ENCODE measurements at regions not wholly inside any gene's neighbourhood (a gene's known extent, or its start where the extent isn't known, plus 50 kb on each side); places are given as distances from the start of the nearest gene placed in this dataset.
"Not testable (repeated sequence)": the region's sequence is repeated elsewhere in the genome, so short reads cannot be mapped to it uniquely, and the experiment has no call there.

DNA sequence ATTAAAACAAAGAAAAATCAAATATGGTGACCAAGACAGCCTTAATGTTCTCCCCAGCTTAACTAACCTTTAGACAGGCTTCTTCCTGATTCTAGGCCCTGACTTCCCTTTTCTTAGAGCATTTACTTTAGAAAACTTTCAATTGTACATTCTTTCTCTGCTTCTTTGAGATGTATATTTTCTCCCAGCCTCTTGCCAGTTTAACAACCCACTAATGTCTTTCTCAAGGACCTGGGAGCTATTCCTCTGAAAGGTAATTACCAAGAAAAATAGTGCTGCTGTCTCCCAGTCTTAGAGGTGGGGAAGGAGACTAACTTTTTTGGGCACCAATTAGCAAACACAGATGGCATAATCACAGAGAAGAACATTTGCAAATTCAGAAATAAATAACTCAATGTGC is 62.8 kb upstream of the KCNQ5 start:
- Mint-ChIP-seq H3K36me3 (ENCODE audit: low read depth) (no peaks in the 10 kb centered on the region), H3K4me1 (peaks cover 4% of the 10 kb centered on the region), H3K27ac (no peak overlapping the region), H3K27me3 (no peaks in the 10 kb centered on the region), H3K4me3 (no peak overlapping the region), H3K9me3 (no peaks in the 10 kb centered on the region)
- ATAC-seq, result no peak
- no peak for DNase-seq

GRCh38 chr6:72559555-72559954 is 62.3 kb upstream of the KCNQ5 start:
- no peak for DNase-seq
- H3K4me3 Mint-ChIP-seq, result no peak overlapping the region
- H3K9me3 Mint-ChIP-seq, result no peaks in the 10 kb centered on the region
- no peak overlapping the region for H3K27ac Mint-ChIP-seq
- ATAC-seq, result no peak
- peaks cover 2% of the 10 kb centered on the region for H3K27me3 Mint-ChIP-seq
- no peaks in the 10 kb centered on the region for H3K36me3 Mint-ChIP-seq (ENCODE audit: low read depth)
- H3K4me1 Mint-ChIP-seq, result no peaks in the 10 kb centered on the region

DNA sequence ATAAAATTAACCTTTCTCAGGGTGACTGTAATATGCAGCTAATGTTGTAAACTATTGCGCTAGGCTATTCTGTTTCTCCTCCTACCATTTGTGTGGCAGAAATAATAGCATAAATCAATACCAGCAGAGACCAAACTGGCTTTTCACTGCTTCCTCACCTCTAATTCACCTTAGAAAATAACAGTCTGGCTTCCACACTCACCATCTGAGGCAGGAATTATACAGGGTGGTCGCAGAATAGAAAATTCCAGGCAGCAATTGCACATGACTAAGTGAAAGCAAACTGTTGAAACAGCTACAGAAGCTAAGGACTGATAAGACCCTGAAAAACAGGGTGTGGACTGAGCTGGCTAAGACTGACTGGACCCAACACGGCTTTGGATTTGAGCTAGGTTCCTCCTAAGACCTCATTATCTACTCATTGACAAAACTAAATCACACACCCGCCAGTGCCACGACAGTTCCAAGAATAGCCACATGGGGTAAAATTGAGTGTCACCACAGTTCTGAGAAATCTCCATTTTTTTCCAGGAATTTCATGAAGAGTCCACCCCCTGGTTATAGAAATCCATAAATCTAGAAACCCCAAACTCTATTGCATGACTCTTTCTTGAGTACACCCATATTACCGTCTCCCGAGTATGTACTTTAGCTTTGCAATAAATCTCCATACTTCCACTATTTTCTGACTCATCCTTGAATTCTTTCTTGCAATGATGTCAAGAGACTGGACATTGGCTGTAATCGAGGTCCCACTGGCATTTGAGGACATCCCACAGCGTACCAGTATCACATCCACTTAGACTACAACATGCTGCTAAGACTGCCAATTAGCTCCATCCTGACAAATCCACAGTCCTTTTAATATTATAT is 60.9 kb upstream of the KCNQ5 start:
- peaks cover 2% of the 10 kb centered on the region for H3K27me3 Mint-ChIP-seq
- no peaks in the 10 kb centered on the region for H3K4me1 Mint-ChIP-seq
- no peaks in the 10 kb centered on the region for H3K9me3 Mint-ChIP-seq
- no peak overlapping the region for H3K27ac Mint-ChIP-seq
- H3K36me3 Mint-ChIP-seq (ENCODE audit: low read depth), result no peaks in the 10 kb centered on the region
- DNase-seq, result no peak
- no peak overlapping the region for H3K4me3 Mint-ChIP-seq
- no peak for ATAC-seq

- H3K4me1 Mint-ChIP-seq, result no peaks in the 10 kb centered on the region
- DNase-seq, result no peak
Measured at GRCh38 chr6:72561629-72562028, 60.2 kb upstream of the KCNQ5 start.

DNA sequence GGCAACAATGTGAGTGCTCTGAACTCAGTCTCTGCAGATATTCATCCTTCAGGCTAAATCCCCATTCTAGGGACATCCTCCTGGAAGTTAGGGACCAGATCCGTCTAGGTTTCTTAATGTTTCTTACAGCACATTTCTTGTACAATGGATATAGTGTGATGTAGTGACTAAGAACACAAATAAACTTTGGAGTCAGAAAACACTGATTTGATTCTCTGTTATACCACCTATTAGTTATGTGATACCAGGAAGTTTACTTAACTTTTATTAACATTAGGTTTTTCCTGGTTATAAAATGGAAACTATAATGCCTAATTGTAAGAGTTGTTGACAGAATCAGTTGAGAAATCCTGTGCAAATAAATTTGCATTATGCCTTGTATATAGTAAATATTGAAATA is 57.6 kb upstream of the KCNQ5 start:
- DNase-seq (no peak), ATAC-seq (no peak)
- Mint-ChIP-seq H3K36me3 (ENCODE audit: low read depth) (no peaks in the 10 kb centered on the region), H3K27me3 (peaks cover 5% of the 10 kb centered on the region), H3K27ac (no peak overlapping the region), H3K4me3 (no peak overlapping the region), H3K4me1 (no peaks in the 10 kb centered on the region), H3K9me3 (no peaks in the 10 kb centered on the region)

More at GRCh38 chr6:72561629-72562028, 60.2 kb upstream of the KCNQ5 start:
- Mint-ChIP-seq H3K27me3 (peaks cover 2% of the 10 kb centered on the region), H3K27ac (no peak overlapping the region), H3K9me3 (no peaks in the 10 kb centered on the region), H3K4me3 (no peak overlapping the region), H3K36me3 (ENCODE audit: low read depth) (no peaks in the 10 kb centered on the region)
- ATAC-seq, result no peak

GRCh38 chr6:72571993-72572392 is 49.9 kb upstream of the KCNQ5 start:
- not testable (repeated sequence) for DNase-seq; H3K4me3 Mint-ChIP-seq; ATAC-seq; H3K27me3 Mint-ChIP-seq; H3K4me1 Mint-ChIP-seq; H3K36me3 Mint-ChIP-seq (ENCODE audit: low read depth); H3K27ac Mint-ChIP-seq; H3K9me3 Mint-ChIP-seq

All from activated naive CD8-positive, alpha-beta T cell treated with anti-CD3 and anti-CD28 coated beads, Interleukin-2, amount 50 U/mL, for 24 hours (primary cell).